GM21515 (cell line): ENCODE measurements at regions not wholly inside any gene's neighbourhood (a gene's known extent, or its start where the extent isn't known, plus 50 kb on each side); places are given as distances from the start of the nearest gene placed in this dataset.
"Not testable (repeated sequence)": the region's sequence is repeated elsewhere in the genome, so short reads cannot be mapped to it uniquely, and the experiment has no call there.

Experiments
- ATAC-seq: cut with Tn5 transposase; IDR thresholded peaks from one replicate; pipeline ENCODE4 v1.9.1; 2021; ENCODE audit not compliant: unreplicated experiment

GRCh38 chr2:138215958-138216357 is 251.7 kb downstream of the HNMT start:
- ATAC-seq: no peak

- ATAC-seq: no peak
Measured at GRCh38 chr2:138217975-138218374, 253.7 kb downstream of the HNMT start.

GRCh38 chr2:138218397-138218796 is 254.1 kb downstream of the HNMT start:
- ATAC-seq: no peak

- ATAC-seq: no peak
Measured at GRCh38 chr2:138219961-138220360, 255.7 kb downstream of the HNMT start.

GRCh38 chr2:138221358-138221757 is 257.1 kb downstream of the HNMT start:
- ATAC-seq: no peak

GRCh38 chr2:138223319-138223718 is 259.0 kb downstream of the HNMT start:
- ATAC-seq: no peak

GRCh38 chr2:138227195-138227594 is 262.9 kb downstream of the HNMT start:
- no peak for ATAC-seq

- no peak for ATAC-seq
Measured at GRCh38 chr2:138228101-138228500, 263.8 kb downstream of the HNMT start.

- ATAC-seq: no peak
Measured at GRCh38 chr2:138234265-138234664, 267.3 kb upstream of the SPOPL start.

GRCh38 chr2:138235041-138235440 is 266.5 kb upstream of the SPOPL start:
- no peak for ATAC-seq

- ATAC-seq: no peak
Measured at GRCh38 chr2:138236142-138236541, 265.4 kb upstream of the SPOPL start.

GRCh38 chr2:138237667-138238384 is 263.7 kb upstream of the SPOPL start:
- ATAC-seq: no peak

GRCh38 chr2:138238908-138239307 is 262.7 kb upstream of the SPOPL start:
- ATAC-seq: no peak

- ATAC-seq: no peak
Measured at GRCh38 chr2:138239902-138240491, 261.6 kb upstream of the SPOPL start.

GRCh38 chr2:138243372-138243771 is 258.2 kb upstream of the SPOPL start:
- no peak for ATAC-seq

GRCh38 chr2:138244501-138244925 is 257.1 kb upstream of the SPOPL start:
- no peak for ATAC-seq

GRCh38 chr2:138245310-138245709 is 256.3 kb upstream of the SPOPL start:
- ATAC-seq: no peak

- no peak for ATAC-seq
Measured at GRCh38 chr2:138247302-138247701, 254.3 kb upstream of the SPOPL start.

- no peak for ATAC-seq
Measured at GRCh38 chr2:138249207-138249606, 252.4 kb upstream of the SPOPL start.

- not testable (repeated sequence) for ATAC-seq
Measured at GRCh38 chr2:138250843-138251320, 250.7 kb upstream of the SPOPL start.

- ATAC-seq: no peak
Measured at GRCh38 chr2:138252587-138252986, 249.0 kb upstream of the SPOPL start.

GRCh38 chr2:138255670-138256069 is 245.9 kb upstream of the SPOPL start:
- ATAC-seq: no peak
